ENCODE measurements at regions not wholly inside any gene's neighbourhood (a gene's known extent, or its start where the extent isn't known, plus 50 kb on each side); places are given as distances from the start of the nearest gene placed in this dataset.
"Not testable (repeated sequence)": the region's sequence is repeated elsewhere in the genome, so short reads cannot be mapped to it uniquely, and the experiment has no call there.

DNA sequence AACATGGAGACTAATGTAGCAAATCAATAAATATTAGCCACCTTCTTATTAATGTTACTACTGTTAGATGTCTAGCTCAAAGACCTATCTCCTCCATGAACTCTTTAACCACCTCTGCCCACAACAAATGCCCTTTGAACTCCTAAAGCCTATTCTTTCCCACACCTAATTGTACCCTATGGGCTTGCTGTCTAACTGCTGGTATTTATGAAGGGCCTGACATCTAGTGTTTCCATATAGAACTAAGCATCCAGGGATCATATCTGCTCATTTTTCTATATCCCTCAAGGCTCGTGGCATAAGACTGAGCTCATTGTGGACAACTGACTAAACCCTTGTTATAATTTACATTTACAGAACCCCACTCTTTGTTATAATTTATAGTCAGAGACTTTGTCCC is 109.8 kb downstream of the TRIM69 start:
- H3K4me3 ChIP-seq (ENCODE audit: low read depth in 1 of 2, low read length in 2 of 2); H3K27ac ChIP-seq (ENCODE audit: low read depth in 2 of 2, low read length in 1 of 2); H3K36me3 ChIP-seq (ENCODE audit: control insufficient read depth in 2 of 2, insufficient read depth in 2 of 2, low read length in 1 of 2); H3K4me1 ChIP-seq (ENCODE audit: control insufficient read depth in 2 of 2, insufficient read depth in 2 of 2, low read length in 1 of 2); H3K9me3 ChIP-seq (ENCODE audit: control insufficient read depth in 2 of 2, insufficient read depth in 1 of 2, low read depth in 1 of 2, low read length in 1 of 2); H3K27me3 ChIP-seq (ENCODE audit: control insufficient read depth in 1 of 2, insufficient read depth in 2 of 2, low read length in 2 of 2): not testable (repeated sequence)
- 82 to 84% methylated on average over 1 of the region's 1 CpG for WGBS, 2 donors

DNA sequence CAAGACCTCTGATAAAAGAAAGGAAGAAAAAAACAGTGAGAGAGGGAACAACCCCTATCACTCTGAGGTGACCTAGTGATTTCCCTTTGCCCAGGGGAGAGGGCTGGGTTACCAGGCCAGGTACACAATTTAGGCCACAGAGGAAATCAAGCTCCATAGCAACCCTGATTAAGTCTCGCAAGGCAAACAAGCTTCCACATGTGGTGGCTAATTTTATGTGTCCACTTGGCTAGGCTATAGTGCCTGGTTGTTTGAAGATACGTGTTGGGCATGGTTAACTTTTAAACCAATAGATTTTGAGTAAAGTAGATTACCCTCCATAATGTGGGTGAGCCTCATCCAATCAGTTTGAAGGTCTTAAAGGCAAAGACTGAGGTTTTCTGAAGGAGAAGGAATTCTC is 108.9 kb upstream of the TERB2 start:
- not testable (repeated sequence) for H3K4me3 ChIP-seq (ENCODE audit: low read depth in 1 of 2, low read length in 2 of 2); H3K36me3 ChIP-seq (ENCODE audit: control insufficient read depth in 2 of 2, insufficient read depth in 2 of 2, low read length in 1 of 2); H3K9me3 ChIP-seq (ENCODE audit: control insufficient read depth in 2 of 2, insufficient read depth in 1 of 2, low read depth in 1 of 2, low read length in 1 of 2); H3K27me3 ChIP-seq (ENCODE audit: control insufficient read depth in 1 of 2, insufficient read depth in 2 of 2, low read length in 2 of 2); H3K4me1 ChIP-seq (ENCODE audit: control insufficient read depth in 2 of 2, insufficient read depth in 2 of 2, low read length in 1 of 2); H3K27ac ChIP-seq (ENCODE audit: low read depth in 2 of 2, low read length in 1 of 2)
- WGBS, 2 donors = 58 to 97% methylated on average over 1 to 2 of the region's 2 CpGs

DNA sequence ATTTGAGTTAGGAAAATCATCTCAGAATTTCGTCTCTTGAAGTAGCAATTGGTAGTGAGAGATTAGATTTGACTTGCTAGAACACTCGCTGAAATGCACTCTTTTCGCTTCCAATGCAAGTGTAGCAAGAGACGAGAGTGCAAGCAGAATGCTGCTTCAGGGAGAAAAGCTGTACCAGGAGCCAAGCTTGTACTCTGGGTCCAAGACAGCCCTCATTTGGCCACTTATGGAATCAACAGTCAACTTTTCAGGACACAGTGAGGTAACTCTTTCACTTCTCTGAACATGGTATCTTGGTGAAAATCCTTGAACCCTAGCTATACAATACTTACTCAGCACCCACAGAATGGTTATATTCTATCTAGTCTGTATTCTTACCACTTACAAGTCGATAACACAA is 107.6 kb upstream of the TERB2 start:
- not testable (repeated sequence) for H3K36me3 ChIP-seq (ENCODE audit: control insufficient read depth in 2 of 2, insufficient read depth in 2 of 2, low read length in 1 of 2); H3K4me1 ChIP-seq (ENCODE audit: control insufficient read depth in 2 of 2, insufficient read depth in 2 of 2, low read length in 1 of 2); H3K9me3 ChIP-seq (ENCODE audit: control insufficient read depth in 2 of 2, insufficient read depth in 1 of 2, low read depth in 1 of 2, low read length in 1 of 2); H3K4me3 ChIP-seq (ENCODE audit: low read depth in 1 of 2, low read length in 2 of 2); H3K27ac ChIP-seq (ENCODE audit: low read depth in 2 of 2, low read length in 1 of 2); H3K27me3 ChIP-seq (ENCODE audit: control insufficient read depth in 1 of 2, insufficient read depth in 2 of 2, low read length in 2 of 2)
- WGBS, 2 donors = 76 to 84% methylated on average over 5 of the region's 5 CpGs

DNA sequence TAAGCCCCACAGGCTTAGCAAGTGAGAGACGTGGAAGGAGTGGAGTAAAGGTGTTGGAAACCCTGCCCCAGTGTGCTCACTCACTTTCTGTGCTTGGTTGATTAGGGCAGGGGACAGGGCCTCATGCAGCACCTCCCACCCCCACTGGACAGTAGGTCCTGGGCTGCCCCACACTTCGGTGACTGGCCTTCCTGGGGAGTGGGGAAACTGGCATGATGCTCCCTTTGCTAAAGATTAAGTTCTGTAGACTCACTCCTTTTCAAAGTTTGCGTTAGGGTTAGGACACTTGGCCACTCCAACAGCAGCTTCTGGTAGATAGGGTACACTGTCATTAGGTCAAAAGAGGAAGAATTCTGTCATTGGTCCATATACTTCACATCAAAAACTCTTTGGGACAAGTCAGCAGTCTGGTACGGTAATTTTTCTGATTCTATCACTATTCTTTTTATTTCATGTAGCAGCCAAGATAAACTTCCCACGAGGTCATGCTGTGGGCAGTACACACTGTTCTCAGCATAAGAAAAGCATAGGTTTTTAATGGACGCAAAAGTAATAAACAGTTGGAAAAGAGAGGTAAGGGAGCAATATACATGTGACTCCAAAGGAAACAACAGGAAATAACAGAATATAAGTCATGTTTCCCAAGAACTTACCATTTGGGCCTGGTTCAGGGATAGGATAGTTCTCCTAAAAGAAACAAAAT is 106.6 kb upstream of the TERB2 start:
- H3K4me1 ChIP-seq (ENCODE audit: control insufficient read depth in 2 of 2, insufficient read depth in 2 of 2, low read length in 1 of 2); H3K4me3 ChIP-seq (ENCODE audit: low read depth in 1 of 2, low read length in 2 of 2); H3K36me3 ChIP-seq (ENCODE audit: control insufficient read depth in 2 of 2, insufficient read depth in 2 of 2, low read length in 1 of 2); H3K9me3 ChIP-seq (ENCODE audit: control insufficient read depth in 2 of 2, insufficient read depth in 1 of 2, low read depth in 1 of 2, low read length in 1 of 2); H3K27ac ChIP-seq (ENCODE audit: low read depth in 2 of 2, low read length in 1 of 2); H3K27me3 ChIP-seq (ENCODE audit: control insufficient read depth in 1 of 2, insufficient read depth in 2 of 2, low read length in 2 of 2): not testable (repeated sequence)
- WGBS, 2 donors = 70 to 77% methylated on average over 6 of the region's 6 CpGs

DNA sequence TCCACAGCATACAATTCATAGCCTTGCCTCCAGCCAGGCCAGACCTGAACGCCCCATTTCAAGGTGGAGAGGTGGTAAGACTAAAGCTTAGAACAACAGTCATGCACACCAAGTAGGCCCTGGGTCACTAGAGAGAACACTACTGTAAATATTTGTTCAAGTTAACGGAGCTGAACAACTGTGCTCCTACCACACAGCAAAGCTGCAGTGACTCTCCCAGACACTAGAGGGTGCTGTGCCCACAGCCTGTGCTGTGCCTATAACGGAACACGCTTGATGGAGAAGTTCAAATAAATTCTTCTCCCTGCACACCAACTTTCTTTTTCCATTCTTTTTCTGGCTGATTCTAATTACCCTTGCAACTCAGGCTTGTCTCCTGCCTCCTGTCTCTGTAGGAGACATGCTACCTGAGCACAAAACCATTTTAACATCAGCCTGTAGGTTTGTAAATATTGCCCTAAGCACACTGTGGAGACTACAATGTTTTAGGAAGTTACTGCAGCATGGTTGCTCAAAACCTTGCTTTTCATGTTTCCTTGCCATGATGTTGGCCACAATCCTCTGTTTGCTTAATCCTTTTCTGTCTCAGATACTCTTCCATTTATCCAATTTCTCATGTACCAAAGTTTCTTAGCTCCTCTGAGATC is 103.1 kb upstream of the TERB2 start:
- not testable (repeated sequence) for H3K27ac ChIP-seq (ENCODE audit: low read depth in 2 of 2, low read length in 1 of 2); H3K9me3 ChIP-seq (ENCODE audit: control insufficient read depth in 2 of 2, insufficient read depth in 1 of 2, low read depth in 1 of 2, low read length in 1 of 2); H3K4me1 ChIP-seq (ENCODE audit: control insufficient read depth in 2 of 2, insufficient read depth in 2 of 2, low read length in 1 of 2); H3K4me3 ChIP-seq (ENCODE audit: low read depth in 1 of 2, low read length in 2 of 2); H3K36me3 ChIP-seq (ENCODE audit: control insufficient read depth in 2 of 2, insufficient read depth in 2 of 2, low read length in 1 of 2); H3K27me3 ChIP-seq (ENCODE audit: control insufficient read depth in 1 of 2, insufficient read depth in 2 of 2, low read length in 2 of 2)
- WGBS, 2 donors = 23 to 44% methylated on average over 4 of the region's 4 CpGs

DNA sequence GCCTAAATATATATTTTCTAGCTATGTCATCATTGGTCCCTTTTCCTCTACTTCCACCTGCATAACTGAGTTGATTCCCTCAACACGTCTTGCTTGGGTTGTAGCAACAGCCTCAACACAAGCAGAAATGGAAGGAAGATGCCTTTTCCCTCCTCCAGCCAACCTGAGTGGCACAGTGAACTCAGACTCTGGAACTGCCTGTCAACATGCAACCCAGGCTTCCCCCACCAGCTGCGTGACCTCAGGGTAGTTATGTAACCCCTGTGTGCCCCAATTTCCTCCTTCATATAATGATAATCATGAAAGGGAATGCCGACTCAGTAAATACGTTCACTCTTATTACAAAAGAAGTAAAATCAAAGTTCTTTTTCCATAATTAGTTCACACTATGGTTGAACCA is 101.8 kb upstream of the TERB2 start:
- not testable (repeated sequence) for H3K27ac ChIP-seq (ENCODE audit: low read depth in 2 of 2, low read length in 1 of 2); H3K9me3 ChIP-seq (ENCODE audit: control insufficient read depth in 2 of 2, insufficient read depth in 1 of 2, low read depth in 1 of 2, low read length in 1 of 2); H3K27me3 ChIP-seq (ENCODE audit: control insufficient read depth in 1 of 2, insufficient read depth in 2 of 2, low read length in 2 of 2); H3K36me3 ChIP-seq (ENCODE audit: control insufficient read depth in 2 of 2, insufficient read depth in 2 of 2, low read length in 1 of 2); H3K4me3 ChIP-seq (ENCODE audit: low read depth in 1 of 2, low read length in 2 of 2); H3K4me1 ChIP-seq (ENCODE audit: control insufficient read depth in 2 of 2, insufficient read depth in 2 of 2, low read length in 1 of 2)
- 53 to 65% methylated on average over 4 of the region's 4 CpGs for WGBS, 2 donors

- H3K27me3 ChIP-seq (ENCODE audit: control insufficient read depth in 1 of 2, insufficient read depth in 2 of 2, low read length in 2 of 2); H3K9me3 ChIP-seq (ENCODE audit: control insufficient read depth in 2 of 2, insufficient read depth in 1 of 2, low read depth in 1 of 2, low read length in 1 of 2); H3K36me3 ChIP-seq (ENCODE audit: control insufficient read depth in 2 of 2, insufficient read depth in 2 of 2, low read length in 1 of 2); H3K4me3 ChIP-seq (ENCODE audit: low read depth in 1 of 2, low read length in 2 of 2); H3K4me1 ChIP-seq (ENCODE audit: control insufficient read depth in 2 of 2, insufficient read depth in 2 of 2, low read length in 1 of 2); H3K27ac ChIP-seq (ENCODE audit: low read depth in 2 of 2, low read length in 1 of 2): not testable (repeated sequence)
- WGBS, 2 donors = 69 to 71% methylated on average over 2 to 3 of the region's 3 CpGs
These were observed 100.2 kb upstream of the TERB2 start for GRCh38 chr15:44856284-44856683.

DNA sequence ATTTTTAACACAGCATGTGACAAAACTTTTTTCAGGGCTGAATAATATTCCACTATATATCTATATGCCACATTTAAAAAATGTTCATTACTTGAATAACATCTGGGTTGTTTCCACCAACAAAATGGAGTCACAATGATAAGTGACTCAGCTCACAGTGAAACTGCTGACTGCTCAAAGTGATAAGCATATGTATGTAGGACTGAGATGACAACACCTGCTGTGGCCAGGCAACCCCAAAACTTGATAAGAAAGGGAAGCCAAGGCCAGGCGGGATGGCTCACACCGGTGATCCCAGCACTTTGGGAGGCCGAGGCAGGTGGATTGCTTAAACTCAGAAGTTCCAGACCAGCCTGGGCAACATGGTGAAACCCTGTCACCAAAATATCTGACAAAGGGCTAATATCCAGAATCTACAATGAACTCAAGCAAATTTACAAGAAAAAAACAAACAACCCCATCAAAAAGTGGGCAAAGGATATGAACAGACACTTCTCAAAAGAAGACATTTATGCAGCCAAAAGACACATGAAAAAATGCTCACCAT is 99.2 kb upstream of the TERB2 start:
- not testable (repeated sequence) for H3K9me3 ChIP-seq (ENCODE audit: control insufficient read depth in 2 of 2, insufficient read depth in 1 of 2, low read depth in 1 of 2, low read length in 1 of 2); H3K36me3 ChIP-seq (ENCODE audit: control insufficient read depth in 2 of 2, insufficient read depth in 2 of 2, low read length in 1 of 2); H3K27me3 ChIP-seq (ENCODE audit: control insufficient read depth in 1 of 2, insufficient read depth in 2 of 2, low read length in 2 of 2); H3K27ac ChIP-seq (ENCODE audit: low read depth in 2 of 2, low read length in 1 of 2); H3K4me3 ChIP-seq (ENCODE audit: low read depth in 1 of 2, low read length in 2 of 2); H3K4me1 ChIP-seq (ENCODE audit: control insufficient read depth in 2 of 2, insufficient read depth in 2 of 2, low read length in 1 of 2)
- 100% methylated on average over 1 of the region's 3 CpGs; no CpG with 5 or more reads in 1 of the 2 donors for WGBS, 2 donors

- not testable (repeated sequence) for H3K27ac ChIP-seq (ENCODE audit: low read depth in 2 of 2, low read length in 1 of 2); H3K36me3 ChIP-seq (ENCODE audit: control insufficient read depth in 2 of 2, insufficient read depth in 2 of 2, low read length in 1 of 2); H3K4me3 ChIP-seq (ENCODE audit: low read depth in 1 of 2, low read length in 2 of 2); H3K27me3 ChIP-seq (ENCODE audit: control insufficient read depth in 1 of 2, insufficient read depth in 2 of 2, low read length in 2 of 2); H3K9me3 ChIP-seq (ENCODE audit: control insufficient read depth in 2 of 2, insufficient read depth in 1 of 2, low read depth in 1 of 2, low read length in 1 of 2); H3K4me1 ChIP-seq (ENCODE audit: control insufficient read depth in 2 of 2, insufficient read depth in 2 of 2, low read length in 1 of 2)
- 91 to 95% methylated on average over 2 of the region's 2 CpGs for WGBS, 2 donors
These were observed 97.4 kb upstream of the TERB2 start for GRCh38 chr15:44859088-44859487.

DNA sequence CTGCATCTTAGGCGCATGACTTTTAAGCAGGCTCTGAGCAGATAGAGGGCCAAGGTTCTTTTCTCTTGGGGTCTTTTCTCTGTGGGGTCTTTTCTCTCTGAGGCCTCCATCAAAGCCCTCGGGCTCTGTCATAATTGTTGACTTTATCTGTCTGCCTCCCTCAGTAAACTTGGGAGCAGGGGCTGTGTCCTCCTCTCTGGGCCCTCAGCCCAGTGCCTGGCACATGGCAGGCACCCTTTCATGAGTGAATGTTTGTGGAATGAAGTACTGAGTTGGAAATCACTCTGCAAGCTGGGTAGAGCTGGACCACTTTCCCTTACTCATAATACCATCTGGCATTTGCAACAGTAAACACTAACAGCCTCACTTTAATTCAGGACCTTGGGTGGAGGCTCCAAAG is 96.3 kb upstream of the TERB2 start:
- not testable (repeated sequence) for H3K4me1 ChIP-seq (ENCODE audit: control insufficient read depth in 2 of 2, insufficient read depth in 2 of 2, low read length in 1 of 2); H3K27me3 ChIP-seq (ENCODE audit: control insufficient read depth in 1 of 2, insufficient read depth in 2 of 2, low read length in 2 of 2); H3K27ac ChIP-seq (ENCODE audit: low read depth in 2 of 2, low read length in 1 of 2); H3K36me3 ChIP-seq (ENCODE audit: control insufficient read depth in 2 of 2, insufficient read depth in 2 of 2, low read length in 1 of 2); H3K4me3 ChIP-seq (ENCODE audit: low read depth in 1 of 2, low read length in 2 of 2); H3K9me3 ChIP-seq (ENCODE audit: control insufficient read depth in 2 of 2, insufficient read depth in 1 of 2, low read depth in 1 of 2, low read length in 1 of 2)
- WGBS, 2 donors = 77 to 85% methylated on average over 2 of the region's 2 CpGs

All from esophagus (tissue), 2 donors.